SK-N-MC (cell line): ENCODE measurements at regions not wholly inside any gene's neighbourhood (a gene's known extent, or its start where the extent isn't known, plus 50 kb on each side); places are given as distances from the start of the nearest gene placed in this dataset.

Experiments used
- EZH2 ChIP-seq: fragments of 200-600 bp; sonication (generic); IDR thresholded peaks from one replicate; pipeline ENCODE4 v1.6.1; 2017; ENCODE audit warnings: antibody characterized with exemption
- FOXP2 ChIP-seq: optimal IDR thresholded peaks from 2 replicates; pipeline ENCODE3; 2011; ENCODE audit warnings: mild to moderate bottlenecking, moderate library complexity; ENCODE audit not compliant: insufficient read depth; ENCODE audit errors: extremely low read length, control extremely low read depth
- POLR2AphosphoS5 ChIP-seq: IDR thresholded peaks from 2 replicates; pipeline ENCODE4 v1.6.1; 2012; ENCODE audit warnings: mild to moderate bottlenecking, low read depth, low read length, borderline replicate concordance

- TF ChIP-seq POLR2AphosphoS5, result no peak
- TF ChIP-seq EZH2, result no peak
- TF ChIP-seq FOXP2, result no peak
These were observed 853.5 kb upstream of the TMPRSS15 start for GRCh38 chr21:19256934-19257660.
